HG03039 (cell line): ENCODE measurements at regions not wholly inside any gene's neighbourhood (a gene's known extent, or its start where the extent isn't known, plus 50 kb on each side); places are given as distances from the start of the nearest gene placed in this dataset.
"Not testable (repeated sequence)": the region's sequence is repeated elsewhere in the genome, so short reads cannot be mapped to it uniquely, and the experiment has no call there.

ENCODE experiments used
- ATAC-seq: cut with Tn5 transposase; IDR thresholded peaks from one replicate; pipeline ENCODE4 v1.9.1; 2021; ENCODE audit warnings: mild to moderate bottlenecking, moderate library complexity; ENCODE audit not compliant: unreplicated experiment

GRCh38 chr16:29124162-29124561 lies 139.3 kb downstream of the LAT start:
- ATAC-seq, result not testable (repeated sequence)

DNA sequence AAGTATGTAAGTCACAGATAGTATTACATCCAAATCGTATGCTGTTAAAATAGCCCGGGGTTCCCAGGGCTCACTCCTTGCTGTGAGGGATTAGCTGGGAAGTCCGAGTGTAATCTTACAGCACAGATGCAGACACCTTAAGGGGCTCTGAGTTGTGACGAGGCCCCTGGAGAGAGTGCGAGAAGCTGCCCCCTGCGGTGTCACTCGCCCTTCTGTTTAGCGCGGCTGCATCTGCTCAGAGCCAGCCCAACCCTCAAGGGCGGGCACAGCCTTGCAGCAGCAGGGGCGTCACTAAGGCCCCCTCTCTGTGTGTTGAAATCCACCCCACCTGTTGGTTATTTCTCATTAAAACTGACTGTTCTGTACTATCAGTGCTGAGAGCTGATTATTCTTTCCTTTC lies 135.8 kb downstream of the LAT start:
- not testable (repeated sequence) for ATAC-seq

GRCh38 chr16:29118301-29118957 lies 133.6 kb downstream of the LAT start:
- ATAC-seq, result not testable (repeated sequence)

DNA sequence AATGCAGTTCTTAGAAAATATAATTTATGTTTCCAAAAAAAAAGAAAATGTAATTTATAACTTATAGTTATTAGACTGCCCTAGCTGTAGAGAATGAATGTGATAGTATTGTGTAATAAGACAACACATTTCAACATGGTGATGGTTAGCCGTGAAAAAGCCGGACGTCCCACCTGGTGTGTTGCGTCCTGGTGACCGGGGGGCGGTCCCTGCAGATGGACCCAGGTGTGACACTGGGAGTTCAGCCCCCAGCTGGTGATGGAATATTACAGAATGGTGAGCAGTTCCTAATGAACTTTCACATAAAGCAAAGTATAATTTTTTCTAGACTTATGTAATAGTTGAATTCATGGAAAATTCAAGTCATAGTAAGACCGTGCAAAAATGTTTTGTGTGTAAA lies 132.8 kb downstream of the LAT start:
- ATAC-seq, result no peak

DNA sequence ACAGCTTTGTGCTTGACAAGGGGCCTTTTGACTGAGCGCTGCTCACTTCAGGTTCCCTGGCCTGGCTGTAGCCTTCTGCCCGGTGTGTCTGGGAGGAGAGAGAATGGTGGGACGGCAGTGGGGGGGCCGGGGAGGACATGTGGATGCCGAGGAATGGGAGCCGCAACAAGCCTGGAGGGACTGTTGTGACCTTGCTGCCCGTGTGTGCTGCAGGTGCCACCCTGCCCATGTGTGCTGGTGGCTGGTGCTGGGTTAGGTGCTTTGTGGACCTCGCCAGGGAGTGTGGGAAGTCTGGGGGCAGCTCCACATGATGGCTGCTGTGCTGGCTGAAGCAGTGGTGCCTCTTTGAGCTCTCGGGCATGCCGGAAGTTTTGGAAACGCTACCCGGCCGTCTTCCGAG lies 132.1 kb downstream of the LAT start:
- no peak for ATAC-seq

GRCh38 chr16:29116207-29116606 lies 131.4 kb downstream of the LAT start:
- ATAC-seq, result not testable (repeated sequence)

GRCh38 chr16:29115802-29116141 lies 130.9 kb downstream of the LAT start:
- ATAC-seq, result not testable (repeated sequence)

- not testable (repeated sequence) for ATAC-seq
Observed at GRCh38 chr16:29114989-29115801, 130.3 kb downstream of the LAT start.

GRCh38 chr16:29114574-29114973 lies 129.7 kb downstream of the LAT start:
- no peak for ATAC-seq

DNA sequence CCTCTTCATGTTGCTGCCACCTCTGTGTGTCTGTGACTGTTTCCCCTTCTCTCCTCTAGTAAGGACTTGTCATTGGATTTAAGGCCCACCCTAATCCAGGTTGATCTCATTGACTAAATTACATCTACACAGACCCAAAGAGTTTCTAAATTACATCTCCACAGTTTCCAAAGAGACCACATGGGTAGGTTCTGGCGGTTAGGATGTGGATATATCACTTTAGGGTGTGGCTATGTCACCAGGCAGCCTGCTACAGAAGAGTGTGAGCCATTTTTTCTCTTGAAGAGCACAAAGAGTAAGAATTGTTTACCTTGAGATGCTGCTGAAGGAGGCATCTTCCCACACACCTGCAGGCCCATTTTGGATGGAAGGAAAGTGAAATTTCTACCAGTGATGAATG lies 128.6 kb downstream of the LAT start:
- not testable (repeated sequence) for ATAC-seq

DNA sequence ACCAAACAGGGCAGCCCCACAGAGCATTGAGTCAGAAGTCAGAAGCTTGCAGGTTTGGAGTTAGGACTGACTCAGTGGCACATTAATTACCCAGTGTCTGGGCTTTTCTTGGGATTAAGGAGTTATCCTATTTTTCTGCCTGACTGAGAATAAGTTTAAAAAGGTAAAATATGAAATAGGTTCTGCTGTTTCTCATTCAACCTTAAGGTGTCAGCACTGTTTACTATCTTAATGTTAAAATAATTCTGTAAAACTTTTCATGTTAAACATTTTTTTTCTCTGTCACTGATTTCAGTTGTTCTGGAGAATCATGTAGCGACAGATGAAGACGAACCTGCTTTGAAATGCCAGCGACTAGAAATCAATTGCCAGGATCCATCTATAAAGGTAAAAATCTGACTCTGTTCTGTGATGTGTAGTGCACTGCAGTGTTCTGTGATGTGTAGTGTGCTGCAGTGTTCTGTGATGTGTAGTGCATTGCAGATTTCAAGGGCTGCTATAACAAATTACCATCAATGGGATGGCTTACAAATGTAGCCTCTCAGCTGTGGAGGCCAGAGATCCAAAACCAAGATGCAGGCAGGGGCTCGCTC lies 128.0 kb downstream of the LAT start:
- no peak for ATAC-seq

- not testable (repeated sequence) for ATAC-seq
Observed at GRCh38 chr16:29111901-29112680, 127.2 kb downstream of the LAT start.

- ATAC-seq, result no peak
Observed at GRCh38 chr16:29111421-29111820, 126.6 kb downstream of the LAT start.

- not testable (repeated sequence) for ATAC-seq
Observed at GRCh38 chr16:29108625-29109169, 123.8 kb downstream of the LAT start.

DNA sequence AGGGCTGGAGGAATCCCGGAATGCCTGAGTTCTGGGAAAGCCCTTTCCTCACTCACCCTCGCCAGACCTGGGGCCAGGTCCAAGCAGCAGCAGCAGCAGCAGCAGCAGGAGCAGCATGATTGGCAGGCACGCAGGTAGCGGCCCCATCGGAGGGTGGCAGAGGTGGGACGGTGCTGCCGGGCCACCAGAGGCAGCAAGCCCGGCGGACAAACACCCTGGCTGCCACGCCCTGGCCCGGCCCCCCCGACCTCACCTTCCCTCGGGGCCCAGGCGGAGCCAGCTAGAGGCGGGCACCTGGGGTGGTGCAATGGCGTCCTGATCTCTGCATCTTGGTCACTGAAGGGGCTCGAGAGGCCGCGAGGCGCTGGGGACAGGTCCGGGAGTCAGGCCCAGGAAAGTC lies 122.4 kb downstream of the LAT start:
- no peak for ATAC-seq

DNA sequence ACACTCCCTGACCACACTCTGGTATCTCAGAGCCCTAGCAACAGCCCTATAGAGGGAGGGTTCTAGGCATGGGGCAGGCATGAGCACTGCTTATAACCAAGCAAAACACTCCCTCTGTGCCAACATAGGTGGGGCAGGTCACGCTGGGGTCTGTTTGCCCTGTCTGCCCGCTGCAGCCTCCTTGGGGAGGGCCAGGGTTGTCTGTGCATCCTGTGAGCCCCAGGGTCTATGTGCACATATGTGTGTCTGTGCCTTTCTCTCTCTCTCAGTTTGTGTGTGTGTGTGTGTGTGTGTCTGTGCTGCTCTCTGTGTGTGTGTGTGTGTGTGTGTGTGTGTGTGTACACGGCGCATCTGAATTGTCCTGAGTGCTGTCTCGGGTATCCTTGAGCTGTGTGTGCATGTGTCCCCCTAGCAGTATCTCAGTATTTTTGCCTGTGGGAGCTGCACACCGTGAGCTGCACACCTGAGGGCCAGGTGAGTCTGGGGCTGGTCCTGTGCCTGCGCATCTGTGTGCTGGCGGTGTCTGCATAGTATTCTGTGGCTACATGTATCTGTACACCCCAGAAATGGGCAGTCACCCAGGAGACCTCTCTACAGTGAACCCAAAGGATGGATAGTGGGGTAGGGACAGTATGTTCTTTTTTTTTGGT lies 121.5 kb downstream of the LAT start:
- not testable (repeated sequence) for ATAC-seq

DNA sequence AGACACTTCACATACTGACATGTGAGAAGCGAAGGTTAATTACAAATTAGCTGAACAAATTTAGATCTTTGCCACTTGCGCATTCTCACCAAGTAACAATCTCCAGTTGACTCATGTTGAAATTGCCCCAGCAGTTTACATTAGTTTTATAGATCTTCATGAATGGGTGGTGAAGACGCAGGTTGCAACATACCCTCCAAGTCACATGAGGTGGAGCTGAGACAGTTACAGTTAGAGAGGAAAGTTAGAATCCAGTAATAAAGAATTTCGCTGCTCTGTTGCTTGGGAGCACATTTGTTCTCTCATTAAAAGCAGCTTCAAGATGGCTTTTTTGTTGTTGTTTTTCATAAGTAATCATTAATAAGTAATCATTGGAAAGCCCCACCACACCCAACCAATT lies 119.7 kb downstream of the LAT start:
- not testable (repeated sequence) for ATAC-seq

DNA sequence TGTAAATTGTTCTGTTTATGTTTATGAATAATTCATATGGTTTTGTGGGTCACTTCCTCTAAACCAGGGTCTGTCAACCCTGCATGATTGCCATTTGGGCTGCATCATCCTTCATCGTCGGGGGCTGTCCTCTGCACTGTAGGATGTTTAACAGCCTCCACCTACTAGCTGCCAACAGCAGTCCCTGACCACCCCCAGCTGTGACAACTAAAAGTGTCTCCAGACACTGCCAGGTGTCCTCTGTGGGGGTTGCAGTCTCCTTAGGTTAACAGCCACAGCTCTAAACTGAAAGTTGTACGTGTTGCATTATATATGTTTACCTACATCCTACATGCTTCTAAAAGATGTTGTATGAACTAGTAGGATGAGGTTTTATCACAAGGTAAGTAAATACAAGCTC lies 113.1 kb downstream of the LAT start:
- not testable (repeated sequence) for ATAC-seq

- ATAC-seq, result not testable (repeated sequence)
Observed at GRCh38 chr16:29094729-29095624, 110.1 kb downstream of the LAT start.
